GM23338 (cell line): ENCODE measurements at regions not wholly inside any gene's neighbourhood (a gene's known extent, or its start where the extent isn't known, plus 50 kb on each side); places are given as distances from the start of the nearest gene placed in this dataset.

ENCODE experiments used
- CREB1 ChIP-seq: fragments of 250-450 bp; sonication (Bioruptor Pico); IDR thresholded peaks from 2 replicates; pipeline ENCODE4 v1.5.0; 2020; ENCODE audit warnings: low read depth, mild to moderate bottlenecking, moderate library complexity
- ETS1 ChIP-seq: IDR thresholded peaks from 2 replicates; pipeline ENCODE4 v1.6.1; 2016; ENCODE audit warnings: antibody characterized with exemption
- EZH2 ChIP-seq: fragments of 200-600 bp; sonication (generic); IDR thresholded peaks from one replicate; pipeline ENCODE4 v1.8.0; 2017; ENCODE audit warnings: antibody characterized with exemption, mild to moderate bottlenecking, low read depth; ENCODE audit not compliant: unreplicated experiment
- EZH2phosphoT487 ChIP-seq: fragments of 200-600 bp; sonication (generic); IDR thresholded peaks from one replicate; pipeline ENCODE4 v1.8.1; 2018; ENCODE audit warnings: antibody characterized with exemption; ENCODE audit not compliant: unreplicated experiment
- JUNB ChIP-seq: IDR thresholded peaks from one replicate; pipeline ENCODE4 v1.6.1; 2016; ENCODE audit warnings: antibody characterized with exemption; ENCODE audit not compliant: unreplicated experiment
- NANOG ChIP-seq: IDR thresholded peaks from 2 replicates; pipeline ENCODE4 v1.6.1; 2016; ENCODE audit warnings: antibody characterized with exemption, borderline replicate concordance
- POLR2AphosphoS5 ChIP-seq: IDR thresholded peaks from 2 replicates; pipeline ENCODE4 v1.6.1; 2016; ENCODE audit warnings: antibody characterized with exemption, low read depth
- REST ChIP-seq: IDR thresholded peaks from one replicate; pipeline ENCODE4 v1.6.1; 2018; ENCODE audit warnings: antibody characterized with exemption; ENCODE audit not compliant: unreplicated experiment
- STAT1 ChIP-seq: IDR thresholded peaks from one replicate; pipeline ENCODE4 v1.6.1; 2016; ENCODE audit warnings: antibody characterized with exemption; ENCODE audit not compliant: unreplicated experiment
- ZNF114 ChIP-seq: fragments of 250-450 bp; sonication (Bioruptor Pico); IDR thresholded peaks from 2 replicates; pipeline ENCODE4 v1.5.0; 2020; ENCODE audit warnings: mild to moderate bottlenecking, moderate library complexity
- ZNF331 ChIP-seq: fragments of 250-450 bp; sonication (Bioruptor Pico); IDR thresholded peaks from 2 replicates; pipeline ENCODE4 v1.5.0; 2020; ENCODE audit warnings: low read depth, mild to moderate bottlenecking, moderate library complexity
- TF ChIP-seq, protein P1 (sequence below), 2 experiments: fragments of 200-600 bp in 1 of 2; sonication (generic) in 1 of 2; conservative IDR thresholded peaks; 2 replicates each; pipeline versions ENCODE4 v1.5.1 to v1.6.1; 2016 to 2017; ENCODE audit warnings: antibody characterized with exemption in 2 of 2, low read depth in 2 of 2, mild to moderate bottlenecking in 2 of 2, moderate library complexity in 1 of 2
- TF ChIP-seq, protein P2 (sequence below): fragments of 250-450 bp; sonication (Bioruptor Pico); IDR thresholded peaks from 2 replicates; pipeline ENCODE4 v1.5.0; 2020; ENCODE audit warnings: mild to moderate bottlenecking, moderate library complexity

DNA sequence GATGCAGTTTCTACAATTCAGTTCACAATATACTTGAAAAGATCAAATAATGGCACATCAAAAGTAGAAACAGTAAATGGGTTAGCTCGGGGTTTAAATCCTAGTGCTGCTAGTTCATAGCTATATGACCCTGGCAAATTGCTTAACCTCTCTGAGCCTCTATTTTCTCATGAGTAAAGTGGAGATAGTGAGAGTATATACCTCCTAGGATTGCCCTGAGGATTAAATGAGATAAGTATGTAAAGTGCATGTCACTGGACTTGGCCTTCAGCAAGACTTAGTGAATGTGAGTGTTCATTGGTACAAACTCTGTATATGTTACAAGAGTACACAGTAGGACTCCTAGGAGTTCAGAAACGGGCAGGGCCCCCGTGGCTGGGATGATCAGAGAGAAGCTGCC lies 248.3 kb downstream of the DLEU7 start:
- TF ChIP-seq EZH2 (no peak), REST (no peak), POLR2AphosphoS5 (no peak), ETS1 (no peak), ZNF331 (no peak), EZH2phosphoT487 (no peak), ZNF114 (CRISPR knock-in tag) (no peak), NANOG (no peak), CREB1 (CRISPR knock-in tag) (no peak), JUNB (no peak), STAT1 (no peak)
- TF ChIP-seq, protein P1, sequence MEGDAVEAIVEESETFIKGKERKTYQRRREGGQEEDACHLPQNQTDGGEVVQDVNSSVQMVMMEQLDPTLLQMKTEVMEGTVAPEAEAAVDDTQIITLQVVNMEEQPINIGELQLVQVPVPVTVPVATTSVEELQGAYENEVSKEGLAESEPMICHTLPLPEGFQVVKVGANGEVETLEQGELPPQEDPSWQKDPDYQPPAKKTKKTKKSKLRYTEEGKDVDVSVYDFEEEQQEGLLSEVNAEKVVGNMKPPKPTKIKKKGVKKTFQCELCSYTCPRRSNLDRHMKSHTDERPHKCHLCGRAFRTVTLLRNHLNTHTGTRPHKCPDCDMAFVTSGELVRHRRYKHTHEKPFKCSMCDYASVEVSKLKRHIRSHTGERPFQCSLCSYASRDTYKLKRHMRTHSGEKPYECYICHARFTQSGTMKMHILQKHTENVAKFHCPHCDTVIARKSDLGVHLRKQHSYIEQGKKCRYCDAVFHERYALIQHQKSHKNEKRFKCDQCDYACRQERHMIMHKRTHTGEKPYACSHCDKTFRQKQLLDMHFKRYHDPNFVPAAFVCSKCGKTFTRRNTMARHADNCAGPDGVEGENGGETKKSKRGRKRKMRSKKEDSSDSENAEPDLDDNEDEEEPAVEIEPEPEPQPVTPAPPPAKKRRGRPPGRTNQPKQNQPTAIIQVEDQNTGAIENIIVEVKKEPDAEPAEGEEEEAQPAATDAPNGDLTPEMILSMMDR (conservative IDR thresholded peaks at IDR 0.05; ENCODE audit: low read depth in 2 of 2), result no peak
- TF ChIP-seq, protein P2, sequence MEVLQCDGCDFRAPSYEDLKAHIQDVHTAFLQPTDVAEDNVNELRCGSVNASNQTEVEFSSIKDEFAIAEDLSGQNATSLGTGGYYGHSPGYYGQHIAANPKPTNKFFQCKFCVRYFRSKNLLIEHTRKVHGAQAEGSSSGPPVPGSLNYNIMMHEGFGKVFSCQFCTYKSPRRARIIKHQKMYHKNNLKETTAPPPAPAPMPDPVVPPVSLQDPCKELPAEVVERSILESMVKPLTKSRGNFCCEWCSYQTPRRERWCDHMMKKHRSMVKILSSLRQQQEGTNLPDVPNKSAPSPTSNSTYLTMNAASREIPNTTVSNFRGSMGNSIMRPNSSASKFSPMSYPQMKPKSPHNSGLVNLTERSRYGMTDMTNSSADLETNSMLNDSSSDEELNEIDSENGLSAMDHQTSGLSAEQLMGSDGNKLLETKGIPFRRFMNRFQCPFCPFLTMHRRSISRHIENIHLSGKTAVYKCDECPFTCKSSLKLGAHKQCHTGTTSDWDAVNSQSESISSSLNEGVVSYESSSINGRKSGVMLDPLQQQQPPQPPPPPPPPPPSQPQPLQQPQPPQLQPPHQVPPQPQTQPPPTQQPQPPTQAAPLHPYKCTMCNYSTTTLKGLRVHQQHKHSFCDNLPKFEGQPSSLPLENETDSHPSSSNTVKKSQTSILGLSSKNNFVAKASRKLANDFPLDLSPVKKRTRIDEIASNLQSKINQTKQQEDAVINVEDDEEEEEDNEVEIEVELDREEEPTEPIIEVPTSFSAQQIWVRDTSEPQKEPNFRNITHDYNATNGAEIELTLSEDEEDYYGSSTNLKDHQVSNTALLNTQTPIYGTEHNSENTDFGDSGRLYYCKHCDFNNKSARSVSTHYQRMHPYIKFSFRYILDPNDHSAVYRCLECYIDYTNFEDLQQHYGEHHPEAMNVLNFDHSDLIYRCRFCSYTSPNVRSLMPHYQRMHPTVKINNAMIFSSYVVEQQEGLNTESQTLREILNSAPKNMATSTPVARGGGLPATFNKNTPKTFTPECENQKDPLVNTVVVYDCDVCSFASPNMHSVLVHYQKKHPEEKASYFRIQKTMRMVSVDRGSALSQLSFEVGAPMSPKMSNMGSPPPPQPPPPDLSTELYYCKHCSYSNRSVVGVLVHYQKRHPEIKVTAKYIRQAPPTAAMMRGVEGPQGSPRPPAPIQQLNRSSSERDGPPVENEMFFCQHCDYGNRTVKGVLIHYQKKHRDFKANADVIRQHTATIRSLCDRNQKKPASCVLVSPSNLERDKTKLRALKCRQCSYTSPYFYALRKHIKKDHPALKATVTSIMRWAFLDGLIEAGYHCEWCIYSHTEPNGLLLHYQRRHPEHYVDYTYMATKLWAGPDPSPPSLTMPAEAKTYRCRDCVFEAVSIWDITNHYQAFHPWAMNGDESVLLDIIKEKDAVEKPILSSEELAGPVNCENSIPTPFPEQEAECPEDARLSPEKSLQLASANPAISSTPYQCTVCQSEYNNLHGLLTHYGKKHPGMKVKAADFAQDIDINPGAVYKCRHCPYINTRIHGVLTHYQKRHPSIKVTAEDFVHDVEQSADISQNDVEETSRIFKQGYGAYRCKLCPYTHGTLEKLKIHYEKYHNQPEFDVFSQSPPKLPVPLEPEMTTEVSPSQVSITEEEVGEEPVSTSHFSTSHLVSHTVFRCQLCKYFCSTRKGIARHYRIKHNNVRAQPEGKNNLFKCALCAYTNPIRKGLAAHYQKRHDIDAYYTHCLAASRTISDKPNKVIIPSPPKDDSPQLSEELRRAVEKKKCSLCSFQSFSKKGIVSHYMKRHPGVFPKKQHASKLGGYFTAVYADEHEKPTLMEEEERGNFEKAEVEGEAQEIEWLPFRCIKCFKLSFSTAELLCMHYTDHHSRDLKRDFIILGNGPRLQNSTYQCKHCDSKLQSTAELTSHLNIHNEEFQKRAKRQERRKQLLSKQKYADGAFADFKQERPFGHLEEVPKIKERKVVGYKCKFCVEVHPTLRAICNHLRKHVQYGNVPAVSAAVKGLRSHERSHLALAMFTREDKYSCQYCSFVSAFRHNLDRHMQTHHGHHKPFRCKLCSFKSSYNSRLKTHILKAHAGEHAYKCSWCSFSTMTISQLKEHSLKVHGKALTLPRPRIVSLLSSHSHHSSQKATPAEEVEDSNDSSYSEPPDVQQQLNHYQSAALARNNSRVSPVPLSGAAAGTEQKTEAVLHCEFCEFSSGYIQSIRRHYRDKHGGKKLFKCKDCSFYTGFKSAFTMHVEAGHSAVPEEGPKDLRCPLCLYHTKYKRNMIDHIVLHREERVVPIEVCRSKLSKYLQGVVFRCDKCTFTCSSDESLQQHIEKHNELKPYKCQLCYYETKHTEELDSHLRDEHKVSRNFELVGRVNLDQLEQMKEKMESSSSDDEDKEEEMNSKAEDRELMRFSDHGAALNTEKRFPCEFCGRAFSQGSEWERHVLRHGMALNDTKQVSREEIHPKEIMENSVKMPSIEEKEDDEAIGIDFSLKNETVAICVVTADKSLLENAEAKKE, result no peak
